Pancreas (tissue), 10 donors: ENCODE measurements at regions not wholly inside any gene's neighbourhood (a gene's known extent, or its start where the extent isn't known, plus 50 kb on each side); places are given as distances from the start of the nearest gene placed in this dataset.

ENCODE experiments used
- ATAC-seq, 4 donors: fragments of 200-7000 bp; cut with Tn5 transposase; one replicate each; pipeline versions ENCODE4 v1.8.0 to v1.9.1; 2020; ENCODE audit warnings: mild to moderate bottlenecking in 4 of 4, moderate library complexity in 4 of 4
- DNase-seq, 6 donors: peaks; one replicate each; pipeline ENCODE4 v3.0.0-alpha.2; 2020
- FAIRE-seq: peaks from 2 replicates; lab custom pipeline; 2012; peaks lifted over from hg19 to GRCh38; lab: Jason Lieb, UNC
- H3K27ac ChIP-seq, 4 donors: fragments of 200-600 bp; sonication (generic); 1 replicate in 3 of 4; 2 replicates in 1 of 4; pipeline versions ENCODE4 v1.5.0 to v1.8.0; 2020
- H3K27me3 ChIP-seq, 4 donors: fragments of 200-600 bp; one replicate each; pipeline ENCODE4 v1.8.0; 2021
- H3K36me3 ChIP-seq, 3 donors: fragments of 200-600 bp; sonication (generic) in 1 of 3; one replicate each; pipeline versions ENCODE4 v1.5.0 to v1.8.0; 2020 to 2021
- H3K4me1 ChIP-seq, 3 donors: fragments of 200-600 bp; one replicate each; pipeline ENCODE4 v1.8.0; 2021
- H3K4me3 ChIP-seq, 4 donors: fragments of 200-600 bp; sonication (generic) in 2 of 4; one replicate each; pipeline versions ENCODE4 v1.5.0 to v1.8.0; 2020 to 2021
- H3K9me3 ChIP-seq, 4 donors: fragments of 200-600 bp; one replicate each; pipeline ENCODE4 v1.8.0; 2021
- WGBS, 2 donors: extraction: QIAGEN DNeasy Blood & Tissue Kit; methylation state at CpG; one replicate each; pipeline ENCODE4 v1.1.7; 2013; 5-methylcytosine and 5-hydroxymethylcytosine counted together
- intact Hi-C, 3 donors: fragments of 100-400 bp; cut with DNase I; formaldehyde crosslinking; loops; one replicate each; pipeline versions ENCODE4 v1.11.1 to v1.14.2; 2022
- TF ChIP-seq, protein P1 (sequence below), 4 donors: fragments of 200-600 bp; sonication (generic) in 3 of 4; IDR thresholded peaks; one replicate each; pipeline versions ENCODE4 v1.5.0 to v1.8.0; 2021; ENCODE audit warnings: antibody characterized with exemption in 4 of 4
- donor health status: healthy with polysubstance abuse.
- donor health status: DM: no; HTN: no; CAD: no; lungs with moderate emphysema.
- donor health status: DM: no; HTN: no; CAD: no.
- donor health status: control.
- donor health status: control.
- donor health status: Bipolar disorder and iron deficiency.
- donor health status: DM: yes; HTN: yes; CAD: no.
- donor health status: DM: no; HTN: no; CAD: no.
- donor health status: DM: no; HTN: no; CAD: no.
- donor health status: DM: yes; HTN: yes; CAD: no.

DNA sequence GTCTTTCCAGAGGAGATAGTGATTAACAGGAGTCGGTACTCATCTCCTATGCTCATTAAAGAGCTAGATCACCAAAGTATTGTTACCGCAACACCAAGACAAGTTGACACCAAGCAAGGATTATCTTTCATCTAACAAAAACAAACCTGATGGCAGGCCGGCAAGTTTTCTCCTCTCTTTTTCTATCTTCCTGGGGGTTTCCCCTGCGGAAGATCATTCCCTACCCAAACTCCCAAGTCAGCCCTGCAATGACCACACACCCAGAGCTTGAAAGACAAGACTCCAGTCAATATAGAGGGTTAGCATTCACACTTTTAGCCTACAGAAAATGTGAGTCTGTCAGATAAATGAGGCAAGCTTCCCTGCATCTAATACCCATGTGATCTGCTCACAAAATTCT lies 312.1 kb downstream of the SOX9 start:
- Histone ChIP-seq H3K4me3 (no peak overlapping the region), H3K27ac (peak overlapping the region in 1 of 4 donors; percentile 42), H3K4me1 (peaks cover 0 to 18% (median 3%) of the 10 kb centered on the region in 3 donors), H3K36me3 (no peaks in the 10 kb centered on the region), H3K9me3 (no peaks in the 10 kb centered on the region), H3K27me3 (no peaks in the 10 kb centered on the region)
- TF ChIP-seq, protein P1, sequence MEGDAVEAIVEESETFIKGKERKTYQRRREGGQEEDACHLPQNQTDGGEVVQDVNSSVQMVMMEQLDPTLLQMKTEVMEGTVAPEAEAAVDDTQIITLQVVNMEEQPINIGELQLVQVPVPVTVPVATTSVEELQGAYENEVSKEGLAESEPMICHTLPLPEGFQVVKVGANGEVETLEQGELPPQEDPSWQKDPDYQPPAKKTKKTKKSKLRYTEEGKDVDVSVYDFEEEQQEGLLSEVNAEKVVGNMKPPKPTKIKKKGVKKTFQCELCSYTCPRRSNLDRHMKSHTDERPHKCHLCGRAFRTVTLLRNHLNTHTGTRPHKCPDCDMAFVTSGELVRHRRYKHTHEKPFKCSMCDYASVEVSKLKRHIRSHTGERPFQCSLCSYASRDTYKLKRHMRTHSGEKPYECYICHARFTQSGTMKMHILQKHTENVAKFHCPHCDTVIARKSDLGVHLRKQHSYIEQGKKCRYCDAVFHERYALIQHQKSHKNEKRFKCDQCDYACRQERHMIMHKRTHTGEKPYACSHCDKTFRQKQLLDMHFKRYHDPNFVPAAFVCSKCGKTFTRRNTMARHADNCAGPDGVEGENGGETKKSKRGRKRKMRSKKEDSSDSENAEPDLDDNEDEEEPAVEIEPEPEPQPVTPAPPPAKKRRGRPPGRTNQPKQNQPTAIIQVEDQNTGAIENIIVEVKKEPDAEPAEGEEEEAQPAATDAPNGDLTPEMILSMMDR (IDR thresholded peaks at IDR 0.05) = no peak
- intact Hi-C loops = no loop called here
- DNase-seq (no peak), FAIRE-seq (no peak), ATAC-seq (no peak)
- WGBS, 2 donors = 63 to 65% methylated on average over 4 of the region's 4 CpGs

DNA sequence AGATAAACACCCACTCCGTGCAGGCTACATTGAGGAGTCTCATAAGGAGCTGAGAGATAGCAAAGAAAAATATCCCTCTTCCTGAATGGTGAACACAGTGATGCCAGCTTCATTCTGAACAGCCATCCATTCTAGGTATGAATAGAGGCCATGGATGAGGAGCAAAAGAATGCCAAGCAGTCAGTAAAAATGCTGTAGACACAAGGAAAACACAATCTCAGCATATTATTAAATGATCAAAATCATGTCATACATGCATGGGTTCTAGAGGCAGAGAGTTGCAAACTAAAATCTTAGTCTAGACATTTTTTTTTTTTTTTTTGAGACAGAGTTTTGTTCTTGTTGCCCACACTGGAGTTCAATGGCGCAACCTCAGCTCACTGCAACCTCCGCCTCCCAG lies 313.0 kb downstream of the SOX9 start:
- FAIRE-seq = no peak
- 94 to 99% methylated on average over 3 of the region's 3 CpGs for WGBS, 2 donors

DNA sequence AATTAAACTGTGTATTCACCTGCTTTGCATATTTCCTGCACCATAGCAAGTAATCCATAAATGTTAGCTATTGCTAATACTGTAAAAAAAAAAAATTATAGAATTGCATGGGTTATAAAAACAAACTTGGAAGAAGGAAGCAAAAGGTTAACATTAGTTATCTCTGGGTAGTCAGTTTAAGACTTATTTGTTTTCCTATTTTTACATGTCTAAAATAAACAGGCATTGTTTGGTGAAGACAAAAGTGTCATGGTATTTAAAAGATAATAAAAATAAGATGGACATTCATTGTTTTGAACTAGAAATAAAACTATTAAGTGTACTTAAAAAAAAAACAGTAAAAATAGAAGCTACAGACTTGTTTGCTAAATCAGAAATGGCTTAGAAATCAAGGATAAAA lies 313.8 kb downstream of the SOX9 start:
- H3K27me3 ChIP-seq = no peaks in the 10 kb centered on the region
- H3K9me3 ChIP-seq = no peaks in the 10 kb centered on the region
- no peak overlapping the region for H3K4me3 ChIP-seq
- H3K27ac ChIP-seq = no peak overlapping the region
- ATAC-seq = no peak
- H3K4me1 ChIP-seq = peaks cover 0 to 11% (median 3%) of the 10 kb centered on the region in 3 donors
- TF ChIP-seq, protein P1 (IDR thresholded peaks at IDR 0.05) = no peak
- intact Hi-C loops = no loop called here
- FAIRE-seq = no peak
- no peak for DNase-seq
- no peaks in the 10 kb centered on the region for H3K36me3 ChIP-seq

More for the DNA sequence above, 313.0 kb downstream of the SOX9 start:
- Histone ChIP-seq H3K27me3 (no peaks in the 10 kb centered on the region), H3K9me3 (no peaks in the 10 kb centered on the region), H3K4me3 (no peak overlapping the region), H3K27ac (no peak overlapping the region), H3K4me1 (peaks cover 0 to 11% (median 3%) of the 10 kb centered on the region in 3 donors), H3K36me3 (no peaks in the 10 kb centered on the region)
- TF ChIP-seq, protein P1 (IDR thresholded peaks at IDR 0.05) = no peak
- intact Hi-C loops = no loop called here
- DNase-seq (no peak), ATAC-seq (no peak)

DNA sequence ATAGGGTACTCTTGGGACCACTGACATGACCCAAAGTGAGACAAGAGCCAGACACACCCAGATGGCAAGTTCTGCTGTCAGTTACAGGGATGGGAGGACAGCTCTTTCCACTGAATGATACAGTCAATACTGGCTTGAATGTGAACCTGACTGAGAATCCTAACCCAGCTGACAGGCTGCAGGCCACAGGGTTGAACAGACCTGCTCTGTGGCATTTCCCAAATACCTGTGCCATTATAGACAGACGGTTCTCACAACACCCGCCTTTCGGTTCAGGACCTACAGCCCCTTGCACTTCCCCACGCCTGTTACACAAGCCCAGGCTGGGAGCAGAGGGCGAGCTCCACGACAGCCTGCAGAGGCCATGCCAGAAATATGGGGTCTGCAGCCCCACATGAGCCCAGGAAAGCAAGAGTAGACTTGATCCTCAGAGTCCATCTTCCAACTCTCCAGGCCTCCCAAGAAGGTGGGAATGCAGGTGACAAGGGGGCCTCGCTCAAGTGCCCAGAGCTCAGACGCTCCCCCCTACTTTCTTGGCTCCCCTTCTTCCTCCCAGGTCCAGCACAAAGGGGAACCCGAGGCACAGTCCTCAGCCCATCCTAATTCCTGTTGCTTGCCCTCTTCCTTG lies 314.3 kb downstream of the SOX9 start:
- Histone ChIP-seq H3K36me3 (no peaks in the 10 kb centered on the region), H3K4me3 (no peak overlapping the region), H3K4me1 (peaks cover 0 to 11% (median 3%) of the 10 kb centered on the region in 3 donors), H3K27me3 (no peaks in the 10 kb centered on the region), H3K27ac (no peak overlapping the region), H3K9me3 (no peaks in the 10 kb centered on the region)
- intact Hi-C loops = no loop called here
- TF ChIP-seq, protein P1 (IDR thresholded peaks at IDR 0.05) = no peak
- FAIRE-seq (no peak), DNase-seq (no peak), ATAC-seq (peak in 2 of 4 donors; percentile 33 to 48)
- 79 to 84% methylated on average over 9 of the region's 9 CpGs for WGBS, 2 donors

DNA sequence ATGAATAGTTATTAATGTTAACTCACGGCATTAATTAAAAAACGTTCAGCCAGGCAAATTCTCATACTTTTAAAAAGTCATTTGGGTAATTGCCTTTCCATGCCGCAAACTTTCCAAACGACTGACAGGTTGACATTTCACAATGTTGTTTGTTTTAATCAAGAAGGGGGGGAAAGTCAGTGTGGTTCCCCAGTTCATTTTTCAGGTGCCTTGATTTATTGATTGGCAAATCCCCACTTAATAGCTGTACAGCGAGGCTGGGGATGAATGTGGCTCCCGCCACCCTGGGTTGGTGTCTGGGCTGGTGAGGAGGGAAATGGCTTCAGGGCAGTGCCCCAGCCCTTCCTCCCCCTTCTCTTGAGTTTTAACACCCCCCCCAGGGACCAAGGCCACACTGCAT lies 318.0 kb downstream of the SOX9 start:
- Histone ChIP-seq H3K4me1 (no peaks in the 10 kb centered on the region), H3K27me3 (no peaks in the 10 kb centered on the region), H3K4me3 (no peak overlapping the region), H3K9me3 (no peaks in the 10 kb centered on the region), H3K27ac (no peak overlapping the region), H3K36me3 (no peaks in the 10 kb centered on the region)
- FAIRE-seq = no peak
- DNase-seq = no peak
- peak in 2 of 4 donors; percentile 15 to 21 for ATAC-seq
- WGBS, 2 donors = 54 to 58% methylated on average over 6 of the region's 6 CpGs
- TF ChIP-seq, protein P1 (IDR thresholded peaks at IDR 0.05) = no peak
- intact Hi-C loops = no loop called here
